ENCODE measurements at regions not wholly inside any gene's neighbourhood (a gene's known extent, or its start where the extent isn't known, plus 50 kb on each side); places are given as distances from the start of the nearest gene placed in this dataset.
"Not testable (repeated sequence)": the region's sequence is repeated elsewhere in the genome, so short reads cannot be mapped to it uniquely, and the experiment has no call there.

- in situ Hi-C loops (cut with HindIII; ENCODE audit: low sequenced_read_pairs) = no loop called here
Measured at GRCh38 chr3:31095255-31095654, 200.8 kb upstream of the GADL1 start.

GRCh38 chr3:31096661-31097395 is 202.4 kb upstream of the GADL1 start:
- in situ Hi-C loops (cut with HindIII; ENCODE audit: low sequenced_read_pairs) = no loop called here

DNA sequence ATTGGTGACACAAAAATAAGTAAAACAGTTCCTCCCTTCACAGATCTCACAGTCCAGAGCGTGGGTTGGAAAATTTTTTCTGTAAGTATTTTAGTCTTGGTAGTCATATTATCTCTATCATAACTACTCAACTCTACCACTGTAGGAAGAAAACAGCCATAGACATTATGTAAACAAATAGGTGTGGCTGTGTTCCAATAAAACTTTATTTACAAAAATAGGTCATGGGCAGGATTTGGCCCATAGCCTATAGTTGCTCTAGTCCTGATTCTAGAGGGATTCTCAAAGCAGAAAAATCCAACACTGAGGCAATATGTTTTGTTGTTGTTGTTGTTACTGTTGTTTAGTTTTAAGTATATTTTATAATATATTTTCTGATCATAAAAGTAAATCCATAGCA is 206.1 kb upstream of the GADL1 start:
- in situ Hi-C loops (cut with HindIII; ENCODE audit: low sequenced_read_pairs) = no loop called here

DNA sequence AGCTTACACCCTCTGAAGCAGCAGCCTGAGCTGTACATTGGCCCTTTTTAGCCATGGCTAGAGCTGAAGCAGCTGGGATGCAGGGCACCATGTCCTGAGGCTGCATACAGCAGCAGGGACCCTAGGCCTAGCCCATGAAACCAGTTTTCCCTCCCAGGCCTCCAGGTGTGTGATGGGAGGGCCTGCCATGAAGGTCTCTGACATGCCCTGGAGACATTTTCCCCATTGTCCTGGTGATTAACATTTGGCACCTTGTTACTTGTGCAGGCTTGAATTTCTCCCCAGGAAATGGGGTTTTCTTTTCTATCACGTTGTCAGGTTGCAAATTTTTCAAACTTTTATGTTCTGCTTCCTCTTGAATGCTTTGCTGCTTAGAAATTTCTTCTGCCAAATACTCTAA is 206.8 kb upstream of the GADL1 start:
- in situ Hi-C loops (cut with HindIII; ENCODE audit: low sequenced_read_pairs) = not testable (repeated sequence)

DNA sequence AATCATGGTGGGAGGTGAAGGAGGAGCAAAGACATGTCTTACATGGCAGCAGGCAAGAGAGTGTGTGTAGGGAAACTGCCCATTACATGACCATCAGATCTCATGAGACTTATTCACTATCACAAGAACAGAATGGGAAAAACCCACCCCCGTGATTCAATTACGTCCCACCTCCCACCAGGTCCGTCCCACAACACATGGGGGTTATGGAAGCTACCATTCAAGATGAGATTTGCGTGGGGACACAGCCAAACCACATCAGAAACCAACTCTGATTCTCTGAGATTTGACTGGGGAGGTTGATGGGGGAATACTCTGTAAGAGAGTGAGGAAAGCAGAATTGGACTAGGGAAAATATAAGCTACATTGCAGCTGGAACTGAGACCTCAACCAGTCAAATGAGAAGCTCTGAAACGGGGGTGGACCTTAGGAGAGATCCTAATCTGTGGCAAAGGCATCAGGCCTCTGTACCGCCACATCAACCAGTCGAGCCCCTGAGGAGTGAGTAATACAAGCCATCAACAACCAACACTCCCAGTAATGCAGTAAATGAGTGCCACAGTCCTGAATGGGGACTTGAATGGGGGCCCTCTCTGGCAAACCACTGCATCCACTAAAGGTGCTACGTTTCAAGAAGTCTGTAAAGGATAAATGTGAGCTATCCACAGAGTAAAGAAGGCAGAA is 207.9 kb upstream of the GADL1 start:
- in situ Hi-C loops (cut with HindIII; ENCODE audit: low sequenced_read_pairs) = no loop called here

GRCh38 chr3:31103181-31103580 is 208.7 kb upstream of the GADL1 start:
- in situ Hi-C loops (cut with HindIII; ENCODE audit: low sequenced_read_pairs) = no loop called here

DNA sequence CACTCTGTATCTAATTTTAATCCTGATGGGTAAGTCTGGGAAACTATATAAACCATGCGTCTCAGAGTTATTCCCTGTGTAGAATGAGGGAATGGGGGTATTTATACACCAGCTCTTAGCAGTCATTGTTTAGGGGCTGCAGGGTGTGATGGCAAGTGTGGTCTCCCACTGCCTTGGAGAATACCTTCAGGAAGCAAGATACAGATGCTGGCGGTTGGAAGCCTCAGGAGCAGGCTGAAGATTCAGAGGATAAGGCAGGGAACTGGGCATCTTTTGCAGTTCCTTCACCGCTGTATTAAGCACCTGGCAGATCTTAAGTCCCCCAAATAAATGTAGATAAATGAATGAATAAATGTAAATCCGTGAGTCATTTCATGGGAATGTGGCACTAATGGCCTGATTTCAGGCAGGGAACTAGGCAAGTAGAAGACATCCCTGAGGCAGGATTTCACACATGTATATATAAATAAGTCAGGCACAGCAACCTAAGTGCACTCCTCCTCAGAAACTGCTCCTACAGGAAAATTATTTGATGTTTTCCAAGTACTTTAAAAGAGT is 209.2 kb upstream of the GADL1 start:
- in situ Hi-C loops (cut with HindIII; ENCODE audit: low sequenced_read_pairs) = no loop called here

GRCh38 chr3:31105011-31105410 is 210.6 kb upstream of the GADL1 start:
- in situ Hi-C loops (cut with HindIII; ENCODE audit: low sequenced_read_pairs) = no loop called here

- in situ Hi-C loops (cut with HindIII; ENCODE audit: low sequenced_read_pairs) = no loop called here
Measured at GRCh38 chr3:31105438-31106077, 211.1 kb upstream of the GADL1 start.

- in situ Hi-C loops (cut with HindIII; ENCODE audit: low sequenced_read_pairs) = no loop called here
Measured at GRCh38 chr3:31106204-31106603, 211.7 kb upstream of the GADL1 start.

- in situ Hi-C loops (cut with HindIII; ENCODE audit: low sequenced_read_pairs) = no loop called here
Measured at GRCh38 chr3:31106912-31107311, 212.5 kb upstream of the GADL1 start.

GRCh38 chr3:31114929-31115283 is 220.4 kb upstream of the GADL1 start:
- in situ Hi-C loops (cut with HindIII; ENCODE audit: low sequenced_read_pairs) = no loop called here

DNA sequence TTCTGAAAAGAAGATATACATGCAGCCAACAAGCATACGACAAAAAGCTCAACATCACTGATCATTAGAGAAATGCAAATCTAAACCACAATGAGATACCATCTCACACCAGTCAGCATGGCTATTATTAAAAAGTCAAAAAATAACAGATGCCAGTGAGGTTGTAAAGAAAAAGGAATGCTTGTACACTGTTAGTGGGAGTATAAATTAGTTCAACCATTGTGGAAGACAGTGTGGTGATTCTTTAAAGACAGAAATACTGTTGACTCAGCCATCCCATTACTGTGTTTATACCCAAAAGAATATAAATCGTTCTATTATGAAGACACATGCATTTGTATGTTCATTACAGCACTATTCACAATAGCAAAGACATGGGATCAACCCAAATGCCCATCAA is 221.1 kb upstream of the GADL1 start:
- in situ Hi-C loops (cut with HindIII; ENCODE audit: low sequenced_read_pairs) = not testable (repeated sequence)

DNA sequence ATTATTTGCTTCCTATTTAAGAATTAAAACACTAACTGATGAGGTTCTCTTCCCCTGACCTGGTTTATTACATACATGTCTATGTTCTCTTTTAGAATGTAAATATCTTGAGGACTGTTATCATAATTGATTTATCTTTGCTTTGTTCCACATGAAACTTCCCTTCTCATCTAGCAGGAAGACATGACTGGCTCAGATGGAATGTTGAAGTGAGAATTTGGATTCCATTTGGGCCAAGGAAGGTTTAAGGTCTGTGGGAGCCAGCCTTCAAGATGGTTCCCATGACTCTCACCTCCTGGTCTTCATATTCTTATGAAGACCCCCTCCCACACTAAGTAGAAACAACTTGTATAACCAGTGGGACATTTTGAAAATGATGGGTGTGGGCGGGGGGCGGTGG is 222.2 kb upstream of the GADL1 start:
- in situ Hi-C loops (cut with HindIII; ENCODE audit: low sequenced_read_pairs) = no loop called here

- in situ Hi-C loops (cut with HindIII; ENCODE audit: low sequenced_read_pairs) = no loop called here
Measured at GRCh38 chr3:31117854-31118253, 223.4 kb upstream of the GADL1 start.

- in situ Hi-C loops (cut with HindIII; ENCODE audit: low sequenced_read_pairs) = no loop called here
Measured at GRCh38 chr3:31124373-31124772, 229.9 kb upstream of the GADL1 start.

DNA sequence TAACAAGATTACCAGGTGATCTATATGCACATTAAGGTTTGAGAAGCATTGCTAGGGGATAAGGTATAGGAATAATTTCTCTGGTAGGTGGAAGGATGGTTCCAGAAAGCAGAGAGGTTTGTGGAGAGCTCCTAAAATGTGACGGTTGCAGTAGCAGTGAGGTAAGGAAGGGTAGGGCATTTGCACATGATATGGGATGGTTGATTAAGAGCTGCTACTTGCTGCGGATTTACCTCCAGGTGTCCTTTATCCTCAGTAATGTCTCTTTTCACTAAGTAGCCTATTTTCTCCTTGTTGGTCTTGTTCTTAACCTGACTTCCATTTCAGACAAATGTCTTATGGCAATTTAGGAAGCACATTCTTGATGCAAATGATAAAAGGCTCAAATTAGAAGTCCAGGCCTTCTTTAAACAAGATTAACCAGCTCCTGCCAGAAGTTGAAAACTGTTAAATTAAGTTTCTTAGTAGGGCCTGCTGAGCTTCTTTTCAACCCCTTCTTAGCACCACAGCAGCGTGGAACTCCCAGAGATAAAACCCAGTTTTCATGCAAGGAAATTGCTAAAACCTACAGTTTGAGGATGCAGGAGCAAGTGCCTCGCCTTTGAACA is 231.1 kb upstream of the GADL1 start:
- in situ Hi-C loops (cut with HindIII; ENCODE audit: low sequenced_read_pairs) = no loop called here

- in situ Hi-C loops (cut with HindIII; ENCODE audit: low sequenced_read_pairs) = no loop called here
Measured at GRCh38 chr3:31129241-31129640, 234.8 kb upstream of the GADL1 start.

DNA sequence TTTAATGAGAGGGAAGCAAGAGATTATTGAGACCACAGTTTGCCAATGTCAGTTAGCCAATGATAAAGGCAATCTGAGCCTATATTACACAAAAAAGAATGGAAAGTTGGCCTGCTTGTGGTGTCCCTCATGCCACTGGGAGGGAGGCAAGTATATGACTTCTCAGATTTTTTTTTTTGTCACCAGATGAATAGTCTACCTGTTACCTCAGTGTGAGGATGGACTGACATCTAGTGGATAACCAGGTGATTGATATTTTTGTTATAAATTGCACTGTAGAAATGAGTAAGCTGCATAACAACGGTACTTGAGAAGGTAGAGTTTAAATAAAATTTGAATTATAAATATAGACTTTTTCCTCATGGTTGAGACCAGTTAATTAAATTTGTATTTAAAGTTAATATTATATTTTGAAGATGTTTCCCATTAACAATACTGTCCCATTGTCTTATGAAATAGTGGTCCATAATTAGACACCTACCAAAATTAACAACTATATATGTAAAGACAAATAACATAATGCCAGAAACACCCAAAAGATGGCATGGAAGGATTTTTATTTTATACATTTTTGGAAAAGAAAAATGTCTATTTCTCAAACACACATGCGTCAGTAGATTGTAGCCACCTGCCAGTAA is 237.8 kb upstream of the GADL1 start:
- in situ Hi-C loops (cut with HindIII; ENCODE audit: low sequenced_read_pairs) = no loop called here

GRCh38 chr3:31133541-31133940 is 239.1 kb upstream of the GADL1 start:
- in situ Hi-C loops (cut with HindIII; ENCODE audit: low sequenced_read_pairs) = no loop called here

DNA sequence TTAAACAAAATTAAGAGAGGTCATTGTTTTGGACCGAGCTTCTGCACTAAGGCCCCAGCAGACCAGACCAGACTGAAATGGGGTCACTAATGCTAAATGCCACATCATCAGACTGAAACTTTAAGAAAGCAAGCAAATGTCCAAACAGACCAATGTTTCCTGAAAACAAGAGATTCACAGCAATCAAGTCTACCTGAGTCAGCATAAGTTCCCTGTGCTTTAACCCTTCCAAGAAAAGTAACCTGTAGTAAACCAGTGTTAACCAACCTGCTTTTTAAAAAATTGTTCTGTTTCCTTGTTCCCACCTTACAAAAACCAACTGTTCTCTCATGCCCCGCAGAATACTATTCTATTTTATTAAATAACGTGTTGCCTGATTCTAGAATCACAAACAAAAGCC is 241.1 kb upstream of the GADL1 start:
- in situ Hi-C loops (cut with HindIII; ENCODE audit: low sequenced_read_pairs) = no loop called here

Data from DLD1 (cell line).